ENCODE measurements at regions not wholly inside any gene's neighbourhood (a gene's known extent, or its start where the extent isn't known, plus 50 kb on each side); places are given as distances from the start of the nearest gene placed in this dataset.

DNA sequence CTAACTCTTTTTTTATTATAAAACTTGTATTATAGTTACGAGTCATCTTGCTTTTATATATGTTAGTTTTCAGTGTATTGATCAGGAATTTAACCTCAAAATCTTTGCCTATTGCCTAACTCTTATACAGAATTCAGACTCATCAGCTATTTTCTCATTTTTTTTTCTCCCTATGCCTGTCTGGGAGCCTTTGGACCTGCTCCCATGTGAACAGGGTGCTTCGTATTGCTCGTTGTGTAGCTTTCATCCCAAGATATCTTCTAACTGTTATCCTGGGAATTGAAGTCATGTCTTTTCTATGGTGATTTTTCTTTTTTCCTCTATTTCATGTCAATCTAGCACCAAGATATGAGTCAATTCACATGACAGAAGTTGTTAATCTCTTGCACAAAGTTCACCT lies 814.0 kb downstream of the SLC4A3 start:
- TF ChIP-seq, protein P1, sequence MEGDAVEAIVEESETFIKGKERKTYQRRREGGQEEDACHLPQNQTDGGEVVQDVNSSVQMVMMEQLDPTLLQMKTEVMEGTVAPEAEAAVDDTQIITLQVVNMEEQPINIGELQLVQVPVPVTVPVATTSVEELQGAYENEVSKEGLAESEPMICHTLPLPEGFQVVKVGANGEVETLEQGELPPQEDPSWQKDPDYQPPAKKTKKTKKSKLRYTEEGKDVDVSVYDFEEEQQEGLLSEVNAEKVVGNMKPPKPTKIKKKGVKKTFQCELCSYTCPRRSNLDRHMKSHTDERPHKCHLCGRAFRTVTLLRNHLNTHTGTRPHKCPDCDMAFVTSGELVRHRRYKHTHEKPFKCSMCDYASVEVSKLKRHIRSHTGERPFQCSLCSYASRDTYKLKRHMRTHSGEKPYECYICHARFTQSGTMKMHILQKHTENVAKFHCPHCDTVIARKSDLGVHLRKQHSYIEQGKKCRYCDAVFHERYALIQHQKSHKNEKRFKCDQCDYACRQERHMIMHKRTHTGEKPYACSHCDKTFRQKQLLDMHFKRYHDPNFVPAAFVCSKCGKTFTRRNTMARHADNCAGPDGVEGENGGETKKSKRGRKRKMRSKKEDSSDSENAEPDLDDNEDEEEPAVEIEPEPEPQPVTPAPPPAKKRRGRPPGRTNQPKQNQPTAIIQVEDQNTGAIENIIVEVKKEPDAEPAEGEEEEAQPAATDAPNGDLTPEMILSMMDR (IDR thresholded peaks at IDR 0.05), result no peak
- no peak for TF ChIP-seq EP300 (IDR thresholded peaks at IDR 0.05)
- no peak for TF ChIP-seq POLR2A (IDR thresholded peaks at IDR 0.05)
